Omental fat pad (tissue), 3 donors: ENCODE measurements at regions not wholly inside any gene's neighbourhood (a gene's known extent, or its start where the extent isn't known, plus 50 kb on each side); places are given as distances from the start of the nearest gene placed in this dataset.

Experiments
- ATAC-seq: fragments of 150-250 bp; one replicate; pipeline ENCODE4 v1.9.1; 2016; ENCODE audit warnings: mild to moderate bottlenecking, moderate library complexity; ENCODE audit not compliant: low FRiP score
- DNase-seq: peaks from one replicate; pipeline ENCODE4 v3.0.0-alpha.2; 2019; ENCODE audit warnings: low spot score
- CTCF ChIP-seq, 3 donors: fragments of 450-650 bp; IDR thresholded peaks; one replicate each; pipeline ENCODE4 v1.5.1; 2016 to 2017; ENCODE audit warnings: antibody characterized with exemption in 3 of 3, mild to moderate bottlenecking in 3 of 3, moderate library complexity in 2 of 3

GRCh38 chr5:21152611-21153010 lies 1164.6 kb upstream of the CDH18 start:
- ATAC-seq (no peak), DNase-seq (no peak)
- TF ChIP-seq CTCF (IDR thresholded peaks at IDR 0.05): no peak

GRCh38 chr5:21145376-21145775 lies 1157.4 kb upstream of the CDH18 start:
- no peak for ATAC-seq

DNA sequence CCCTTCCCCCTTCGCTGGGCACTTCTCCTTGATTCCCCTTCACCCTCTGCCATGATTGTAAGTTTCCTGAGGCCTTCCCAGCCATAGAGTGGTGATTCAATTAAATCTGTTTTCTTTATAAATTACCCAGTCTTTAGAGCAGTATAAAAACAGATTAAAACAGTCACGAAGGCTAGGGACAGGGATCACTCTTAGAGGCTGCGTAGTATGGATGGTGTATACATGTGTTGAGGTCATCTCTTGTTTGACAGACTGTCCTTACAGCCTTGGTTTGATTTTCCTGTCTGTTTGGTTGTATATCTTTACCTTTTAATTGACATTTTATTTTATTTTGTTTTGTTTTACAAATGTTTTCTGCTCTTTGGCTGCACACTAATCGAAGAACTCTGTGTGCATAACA lies 1155.7 kb upstream of the CDH18 start:
- DNase-seq: no peak
- TF ChIP-seq CTCF (IDR thresholded peaks at IDR 0.05): no peak
- no peak for ATAC-seq

More at GRCh38 chr5:21145376-21145775, 1157.4 kb upstream of the CDH18 start:
- DNase-seq: no peak
- TF ChIP-seq CTCF (IDR thresholded peaks at IDR 0.05): no peak

DNA sequence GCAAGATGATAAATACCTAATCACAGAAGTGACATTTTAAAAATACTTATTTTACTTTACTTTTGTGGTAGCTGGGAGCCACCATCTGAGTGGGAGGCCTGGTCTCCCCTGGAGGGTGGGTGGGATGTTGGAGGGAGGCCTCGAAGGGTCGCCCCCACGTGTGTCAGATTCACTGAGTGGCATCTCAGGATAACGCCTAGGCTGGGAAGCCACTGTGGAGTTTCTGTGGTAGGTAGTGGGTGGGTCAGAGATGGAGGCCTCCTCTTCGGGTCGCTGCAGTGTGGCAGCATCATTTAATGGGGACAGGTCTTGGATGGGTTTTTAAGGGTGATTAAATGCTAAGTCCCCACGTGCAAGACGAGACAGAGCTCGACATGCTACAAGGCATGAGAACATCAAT lies 1154.8 kb upstream of the CDH18 start:
- ATAC-seq: no peak
- TF ChIP-seq CTCF (IDR thresholded peaks at IDR 0.05): no peak
- DNase-seq: no peak

DNA sequence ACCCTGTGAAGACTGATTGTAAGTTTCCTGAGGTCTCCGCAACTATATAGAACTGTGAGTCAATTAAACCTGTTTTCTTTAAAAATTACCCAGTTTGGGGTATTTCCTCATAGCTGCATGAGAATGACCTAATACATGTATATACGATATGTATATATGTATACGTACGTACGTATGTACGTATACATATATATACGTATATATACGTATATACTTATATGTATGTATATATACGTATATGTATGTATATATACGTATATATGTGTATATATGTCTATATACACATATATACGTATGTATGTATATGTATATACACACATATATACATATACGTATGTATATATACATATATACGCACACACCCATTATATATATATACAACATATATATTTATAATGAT lies 1153.0 kb upstream of the CDH18 start:
- TF ChIP-seq CTCF (IDR thresholded peaks at IDR 0.05): no peak

GRCh38 chr5:21126236-21126635 lies 1138.2 kb upstream of the CDH18 start:
- ATAC-seq (no peak), DNase-seq (no peak)
- TF ChIP-seq CTCF (IDR thresholded peaks at IDR 0.05): no peak

More for the DNA sequence above, 1153.0 kb upstream of the CDH18 start:
- ATAC-seq (no peak), DNase-seq (no peak)

- TF ChIP-seq CTCF (IDR thresholded peaks at IDR 0.05): no peak
- ATAC-seq (no peak), DNase-seq (no peak)
These were observed 1137.4 kb upstream of the CDH18 start for GRCh38 chr5:21125238-21125983.
